ENCODE measurements at regions not wholly inside any gene's neighbourhood (a gene's known extent, or its start where the extent isn't known, plus 50 kb on each side); places are given as distances from the start of the nearest gene placed in this dataset.

GRCh38 chr16:26554030-26554429, 512.7 kb upstream of the C16orf82 start:
- TF ChIP-seq, protein P1, sequence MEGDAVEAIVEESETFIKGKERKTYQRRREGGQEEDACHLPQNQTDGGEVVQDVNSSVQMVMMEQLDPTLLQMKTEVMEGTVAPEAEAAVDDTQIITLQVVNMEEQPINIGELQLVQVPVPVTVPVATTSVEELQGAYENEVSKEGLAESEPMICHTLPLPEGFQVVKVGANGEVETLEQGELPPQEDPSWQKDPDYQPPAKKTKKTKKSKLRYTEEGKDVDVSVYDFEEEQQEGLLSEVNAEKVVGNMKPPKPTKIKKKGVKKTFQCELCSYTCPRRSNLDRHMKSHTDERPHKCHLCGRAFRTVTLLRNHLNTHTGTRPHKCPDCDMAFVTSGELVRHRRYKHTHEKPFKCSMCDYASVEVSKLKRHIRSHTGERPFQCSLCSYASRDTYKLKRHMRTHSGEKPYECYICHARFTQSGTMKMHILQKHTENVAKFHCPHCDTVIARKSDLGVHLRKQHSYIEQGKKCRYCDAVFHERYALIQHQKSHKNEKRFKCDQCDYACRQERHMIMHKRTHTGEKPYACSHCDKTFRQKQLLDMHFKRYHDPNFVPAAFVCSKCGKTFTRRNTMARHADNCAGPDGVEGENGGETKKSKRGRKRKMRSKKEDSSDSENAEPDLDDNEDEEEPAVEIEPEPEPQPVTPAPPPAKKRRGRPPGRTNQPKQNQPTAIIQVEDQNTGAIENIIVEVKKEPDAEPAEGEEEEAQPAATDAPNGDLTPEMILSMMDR (IDR thresholded peaks at IDR 0.05): no peak
- TF ChIP-seq EZH2 (IDR thresholded peaks at IDR 0.05): no peak
- TF ChIP-seq EZH2phosphoT487 (IDR thresholded peaks at IDR 0.05): no peak
